ENCODE measurements at regions not wholly inside any gene's neighbourhood (a gene's known extent, or its start where the extent isn't known, plus 50 kb on each side); places are given as distances from the start of the nearest gene placed in this dataset.

DNA sequence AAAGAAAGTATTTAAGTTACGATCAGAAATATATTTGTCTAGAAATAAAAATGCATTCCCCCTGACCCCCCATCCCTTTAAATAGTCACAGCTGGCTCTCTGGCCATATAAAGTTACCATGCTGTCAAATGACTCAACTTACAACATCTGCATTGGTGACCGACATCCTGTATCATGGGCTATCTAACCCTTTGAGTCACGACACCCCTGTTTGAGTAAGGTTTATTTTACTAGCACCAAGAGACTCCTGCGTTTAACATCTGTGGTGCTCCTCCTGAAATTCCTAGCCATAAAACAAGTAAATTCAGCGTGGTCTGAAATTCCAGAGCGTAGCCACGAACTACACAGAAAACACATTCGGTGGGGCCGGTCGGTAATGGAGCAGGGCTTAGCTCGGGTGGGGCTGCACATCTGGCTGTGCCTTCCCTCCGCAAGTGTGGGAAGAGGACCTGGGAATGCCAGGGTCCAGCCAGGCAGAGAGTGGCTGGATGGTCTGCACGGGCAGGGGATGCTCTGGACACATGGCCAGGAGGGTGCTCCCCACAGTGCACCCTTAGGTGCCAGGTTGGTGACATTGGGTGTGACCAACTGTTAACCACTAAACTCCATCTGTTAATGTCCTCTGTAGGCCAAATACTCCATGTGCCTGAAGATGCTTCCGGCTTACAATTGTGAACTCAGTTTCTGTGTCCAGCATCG is 53.0 kb upstream of the CLDN14 start:
- no peak for DNase-seq

GRCh38 chr21:36533468-36533848 is 53.5 kb upstream of the CLDN14 start:
- DNase-seq = no peak

DNA sequence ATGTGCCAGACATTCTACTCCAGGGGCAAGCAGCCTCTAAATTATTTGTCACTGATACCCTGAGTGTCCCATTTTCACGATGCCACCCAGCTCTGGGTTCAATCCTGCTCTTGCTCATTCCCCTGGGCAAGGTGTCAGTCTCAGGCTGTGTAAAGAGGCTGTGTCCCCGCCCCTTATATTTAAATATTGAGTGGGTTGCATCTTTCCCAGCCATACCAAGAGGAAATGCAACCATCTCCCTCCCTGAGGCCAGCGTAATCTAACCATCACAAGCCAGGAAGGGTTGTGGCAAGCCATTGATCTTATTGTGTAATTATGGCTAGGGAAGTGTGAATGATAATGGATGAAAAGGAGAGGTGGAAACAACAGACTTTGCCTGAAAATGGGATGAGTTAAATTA is 54.7 kb upstream of the CLDN14 start:
- DNase-seq = no peak

DNA sequence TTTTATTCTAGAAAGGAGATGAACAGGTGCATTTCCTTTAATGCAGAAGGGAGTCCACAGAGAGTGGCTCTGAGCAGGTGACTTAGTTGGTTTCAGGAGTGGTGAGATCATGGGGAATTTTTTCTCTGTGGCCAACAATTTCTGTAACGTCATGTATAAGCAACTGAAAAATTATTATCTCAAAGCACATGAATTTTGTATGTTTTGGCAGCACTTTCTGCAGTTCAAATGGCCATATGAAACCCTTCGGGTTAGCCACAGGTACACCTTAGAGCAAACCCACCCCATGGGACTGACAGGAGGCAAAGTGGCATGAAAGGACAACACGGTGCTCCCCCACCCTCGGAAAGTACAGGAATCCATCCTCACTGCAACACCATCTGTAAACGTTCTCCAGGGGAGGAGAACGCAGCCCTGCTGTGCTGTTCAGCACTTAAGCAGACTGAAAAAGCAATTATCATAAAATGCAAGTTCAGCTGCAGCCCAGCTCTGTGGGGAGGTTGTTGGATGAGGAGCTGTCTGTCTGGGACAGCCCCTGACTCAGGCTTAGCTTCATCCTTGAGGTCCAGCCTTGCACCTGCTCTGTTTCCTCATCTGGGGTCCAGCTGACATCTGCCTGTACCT is 55.8 kb upstream of the CLDN14 start:
- DNase-seq = peak; percentile 52 to 83 (median 54)

GRCh38 chr21:36538761-36539160 is 58.8 kb upstream of the CLDN14 start:
- DNase-seq = no peak

- DNase-seq = no peak
Measured at GRCh38 chr21:36539434-36540150, 59.7 kb upstream of the CLDN14 start.

DNA sequence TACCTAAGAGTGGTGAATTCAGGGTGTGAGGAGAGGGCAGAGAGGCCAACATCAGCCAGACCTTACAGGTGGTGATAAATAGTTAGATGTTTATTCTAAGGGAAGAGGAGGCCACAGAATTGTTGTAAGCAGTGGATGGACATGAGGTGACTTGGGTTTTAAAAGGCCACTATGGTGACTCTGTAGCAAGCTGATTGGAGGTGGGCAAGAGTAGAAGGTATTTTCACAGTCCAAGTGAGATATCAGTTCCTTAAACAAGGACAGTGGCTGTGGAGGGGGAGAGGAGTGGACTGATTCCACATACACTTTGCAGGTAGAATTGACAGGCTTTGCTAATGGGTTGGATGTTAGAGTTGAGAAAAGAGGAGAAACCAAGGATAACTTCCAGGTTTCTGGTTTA is 60.8 kb upstream of the CLDN14 start:
- DNase-seq = no peak

GRCh38 chr21:36541721-36542139 is 61.8 kb upstream of the CLDN14 start:
- no peak for DNase-seq

DNA sequence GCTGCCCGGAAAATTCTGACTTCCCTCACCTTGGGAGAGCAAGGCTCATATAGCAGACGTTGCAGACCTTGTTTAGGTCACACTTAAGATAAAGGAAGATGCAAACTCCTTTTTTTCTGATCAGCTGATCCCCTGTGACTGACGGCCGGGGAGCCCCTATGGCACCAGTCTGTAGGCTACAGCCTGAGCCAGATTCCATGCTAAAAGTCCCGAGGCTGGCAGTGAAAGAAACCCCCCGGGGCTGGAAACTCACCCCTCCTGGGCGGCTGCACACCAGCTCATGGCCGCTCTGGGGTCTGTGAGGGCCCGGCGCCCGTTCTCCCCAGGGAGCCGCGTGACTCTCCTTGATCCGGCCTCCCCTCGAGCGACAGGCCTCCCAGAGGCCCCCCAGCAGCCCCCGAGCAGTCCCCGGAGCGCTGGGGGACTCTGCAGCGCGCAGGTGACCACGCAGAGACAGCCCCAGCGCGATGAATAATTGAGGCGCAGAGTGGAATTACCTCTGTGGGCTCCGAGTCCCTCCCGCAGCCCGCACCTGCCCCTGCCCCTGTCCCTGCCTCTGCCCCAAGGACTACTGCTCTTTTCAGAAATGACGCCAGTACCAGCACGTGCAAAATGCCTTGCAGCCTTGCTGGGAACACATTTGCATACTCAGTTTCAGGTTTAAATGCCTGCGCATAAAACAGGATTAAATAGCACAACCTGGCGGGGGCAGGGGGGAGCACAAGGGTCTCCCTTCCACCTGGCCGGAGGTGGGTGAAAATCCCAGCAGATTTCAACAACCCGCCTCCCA is 62.6 kb upstream of the CLDN14 start:
- DNase-seq = peak in 2 of 3 experiments; percentile 20 to 36

- no peak for DNase-seq
Measured at GRCh38 chr21:36543924-36544323, 64.0 kb upstream of the CLDN14 start.

- peak in 1 of 3 experiments; percentile 34 for DNase-seq
Measured at GRCh38 chr21:36544545-36544944, 64.6 kb upstream of the CLDN14 start.

- DNase-seq = no peak
Measured at GRCh38 chr21:36545776-36546511, 66.0 kb upstream of the CLDN14 start.

- DNase-seq = no peak
Measured at GRCh38 chr21:36547464-36547863, 67.5 kb upstream of the CLDN14 start.

- no peak for DNase-seq
Measured at GRCh38 chr21:36548866-36549265, 68.9 kb upstream of the CLDN14 start.

DNA sequence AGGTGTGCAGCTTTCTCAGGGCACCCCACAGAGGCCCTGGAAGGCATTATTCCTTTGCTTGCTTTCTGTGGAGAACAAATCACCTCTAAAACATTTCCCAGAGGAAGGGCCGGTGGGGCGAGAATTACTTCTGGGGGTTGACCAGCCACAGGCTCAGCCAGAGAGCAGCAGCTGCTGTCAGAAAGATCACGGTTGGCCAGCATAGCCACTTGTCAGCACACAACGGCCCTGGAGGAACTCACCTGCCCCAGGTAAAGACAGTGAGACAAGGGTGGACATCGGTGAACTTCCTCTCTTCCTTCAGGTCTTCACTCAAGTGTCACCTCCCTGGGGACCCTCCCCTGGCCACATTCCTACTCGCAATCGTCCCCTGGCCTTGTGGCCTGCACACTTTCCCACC is 69.5 kb upstream of the CLDN14 start:
- peak in 2 of 3 experiments; percentile 28 to 57 for DNase-seq

DNA sequence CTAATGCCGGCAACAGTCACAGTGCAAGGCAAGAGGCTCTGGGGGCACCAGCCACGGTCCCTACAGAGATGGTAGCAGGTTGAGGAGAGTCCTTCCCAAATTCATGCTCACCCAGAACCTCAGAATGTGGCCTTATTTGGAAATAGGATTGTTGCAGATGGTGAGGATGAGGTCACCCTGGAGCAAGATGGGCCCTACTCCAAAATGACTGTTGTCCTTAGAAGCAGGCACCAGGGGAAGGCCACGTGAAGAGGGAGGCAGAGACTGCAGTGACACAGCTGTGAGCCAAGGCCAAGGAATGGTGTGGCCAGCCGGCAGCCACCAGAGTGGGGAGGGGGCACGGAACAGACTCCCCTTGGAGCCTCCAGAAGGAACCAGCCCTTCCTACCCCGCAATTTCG is 70.8 kb upstream of the CLDN14 start:
- no peak for DNase-seq

- DNase-seq = peak in 1 of 3 experiments; percentile 10
Measured at GRCh38 chr21:36551321-36551720, 71.4 kb upstream of the CLDN14 start.

GRCh38 chr21:36551731-36552433 is 72.0 kb upstream of the CLDN14 start:
- DNase-seq = peak in 1 of 3 experiments; percentile 34

DNA sequence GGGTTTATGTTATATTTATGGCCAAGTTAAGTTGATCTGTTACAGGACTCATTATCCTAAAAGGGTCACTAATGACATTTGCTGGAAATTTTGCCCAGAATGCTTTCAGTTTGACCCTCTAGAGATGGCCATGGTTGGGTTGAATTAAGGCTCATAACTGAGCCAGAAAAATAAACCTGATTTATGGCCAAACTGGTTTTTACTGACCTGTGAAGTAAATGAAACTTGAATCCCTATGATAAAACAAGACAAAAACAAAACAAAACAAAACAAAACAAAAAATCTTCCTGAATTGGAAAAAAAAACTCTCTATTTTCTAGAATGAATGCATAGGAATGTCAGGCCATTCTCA is 72.5 kb upstream of the CLDN14 start:
- DNase-seq = no peak

- DNase-seq = no peak
Measured at GRCh38 chr21:36553406-36553805, 73.5 kb upstream of the CLDN14 start.

DNA sequence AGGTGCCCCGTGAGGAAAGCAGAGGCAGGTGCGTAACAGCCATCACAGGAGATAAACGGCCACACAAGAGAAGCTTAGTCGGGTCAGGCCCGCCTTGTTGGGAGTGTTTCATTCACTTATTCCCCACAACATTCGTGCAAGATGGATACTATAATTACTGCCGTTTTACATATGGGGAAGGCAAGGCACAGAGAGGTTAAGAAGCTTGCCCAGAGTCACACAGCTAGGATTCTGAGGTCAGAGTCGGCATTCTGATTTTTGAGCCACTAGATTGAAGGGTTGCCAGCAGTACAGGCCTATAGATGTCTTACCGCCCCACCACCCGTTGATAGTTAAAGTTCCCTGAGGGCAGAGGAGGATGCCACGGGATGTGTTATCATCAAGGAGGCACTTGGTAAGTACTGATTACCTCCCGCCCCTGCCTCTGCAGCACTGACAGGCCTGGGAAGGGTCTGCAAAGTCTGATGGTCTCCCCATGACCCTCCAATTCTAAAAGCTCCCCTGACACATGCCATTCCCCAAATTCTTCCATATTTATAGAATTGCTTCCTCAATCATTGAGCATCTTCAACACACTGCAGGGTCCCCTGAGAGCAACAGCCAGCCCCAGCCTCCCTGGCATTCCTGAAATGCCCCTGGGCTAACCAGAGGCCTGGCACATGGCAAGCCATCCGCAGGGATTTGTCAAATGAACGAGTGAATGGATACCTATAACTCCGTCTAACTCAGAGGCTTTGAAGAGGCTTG is 74.7 kb upstream of the CLDN14 start:
- DNase-seq = no peak
